Tibial nerve (tissue), 4 donors: ENCODE measurements at regions not wholly inside any gene's neighbourhood (a gene's known extent, or its start where the extent isn't known, plus 50 kb on each side); places are given as distances from the start of the nearest gene placed in this dataset.

Experiments
- DNase-seq, 2 donors: peaks; one replicate each; pipeline ENCODE4 v3.0.0-alpha.2; 2019; ENCODE audit warnings: low spot score in 2 of 2
- H3K27ac ChIP-seq, 4 donors: fragments of 200-600 bp; sonication (generic) in 3 of 4; one replicate each; pipeline ENCODE4 v1.5.1; 2017 to 2019; ENCODE audit warnings: mild to moderate bottlenecking in 1 of 4
- H3K27me3 ChIP-seq, 2 donors: fragments of 200-600 bp; sonication (generic) in 1 of 2; one replicate each; pipeline versions ENCODE4 v1.5.1 to v1.6.0; 2017 to 2019
- H3K36me3 ChIP-seq, 3 donors: fragments of 200-600 bp; sonication (generic); one replicate each; pipeline ENCODE4 v1.5.1; 2018 to 2019
- H3K4me1 ChIP-seq, 4 donors: fragments of 200-600 bp; sonication (generic) in 3 of 4; one replicate each; pipeline ENCODE4 v1.5.1; 2017 to 2019
- H3K4me3 ChIP-seq, 4 donors: fragments of 200-600 bp; sonication (generic) in 3 of 4; one replicate each; pipeline ENCODE4 v1.5.1; 2017 to 2019; ENCODE audit warnings: mild to moderate bottlenecking in 1 of 4, moderate library complexity in 1 of 4
- H3K9me3 ChIP-seq, 4 donors: fragments of 200-600 bp; sonication (generic) in 3 of 4; one replicate each; pipeline ENCODE4 v1.5.1; 2017 to 2019
- EP300 ChIP-seq, 2 donors: sonication (generic); formaldehyde crosslinking; IDR thresholded peaks; one replicate each; pipeline ENCODE4 v1.6.1; 2017; ENCODE audit warnings: antibody characterized with exemption in 2 of 2, mild to moderate bottlenecking in 1 of 2
- POLR2A ChIP-seq, 2 donors: fragments of 450-650 bp; IDR thresholded peaks; one replicate each; pipeline ENCODE4 v1.6.1; 2017; ENCODE audit warnings: antibody characterized with exemption in 2 of 2, mild to moderate bottlenecking in 2 of 2, moderate library complexity in 2 of 2
- WGBS, 2 donors: methylation state at CpG; one replicate each; pipeline ENCODE4 v1.1.5; 2018; 5-methylcytosine and 5-hydroxymethylcytosine counted together
- TF ChIP-seq, protein P1 (sequence below), 5 experiments: fragments of 200-600 bp in 3 of 5; fragments of 450-650 bp in 2 of 5; sonication (generic) in 3 of 5; IDR thresholded peaks; one replicate each; pipeline ENCODE4 v1.5.1; 2016 to 2019; ENCODE audit warnings: antibody characterized with exemption in 5 of 5, mild to moderate bottlenecking in 3 of 5, moderate library complexity in 2 of 5

DNA sequence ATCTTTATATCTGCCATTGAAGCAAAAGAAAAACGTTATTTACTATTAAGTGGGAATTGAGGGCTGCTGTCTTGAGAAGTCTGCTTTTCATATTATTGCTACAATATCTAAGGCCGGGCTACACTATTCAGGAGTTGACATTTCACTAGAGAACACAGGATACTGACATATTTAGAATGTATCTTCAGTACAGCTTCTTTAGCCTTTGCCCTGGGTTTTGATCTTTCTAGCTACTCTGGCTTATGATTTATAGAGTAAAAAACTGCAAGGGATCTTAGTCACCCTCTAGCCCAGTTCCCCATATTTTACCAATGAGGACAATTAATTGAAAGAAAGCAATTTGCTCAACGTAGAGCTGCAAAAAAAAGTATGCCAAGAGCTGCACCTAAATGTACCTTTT, 307.4 kb upstream of the DPPA4 start:
- DNase-seq: no peak
- TF ChIP-seq EP300 (IDR thresholded peaks at IDR 0.05) (no peak), POLR2A (IDR thresholded peaks at IDR 0.05) (no peak)
- TF ChIP-seq, protein P1, sequence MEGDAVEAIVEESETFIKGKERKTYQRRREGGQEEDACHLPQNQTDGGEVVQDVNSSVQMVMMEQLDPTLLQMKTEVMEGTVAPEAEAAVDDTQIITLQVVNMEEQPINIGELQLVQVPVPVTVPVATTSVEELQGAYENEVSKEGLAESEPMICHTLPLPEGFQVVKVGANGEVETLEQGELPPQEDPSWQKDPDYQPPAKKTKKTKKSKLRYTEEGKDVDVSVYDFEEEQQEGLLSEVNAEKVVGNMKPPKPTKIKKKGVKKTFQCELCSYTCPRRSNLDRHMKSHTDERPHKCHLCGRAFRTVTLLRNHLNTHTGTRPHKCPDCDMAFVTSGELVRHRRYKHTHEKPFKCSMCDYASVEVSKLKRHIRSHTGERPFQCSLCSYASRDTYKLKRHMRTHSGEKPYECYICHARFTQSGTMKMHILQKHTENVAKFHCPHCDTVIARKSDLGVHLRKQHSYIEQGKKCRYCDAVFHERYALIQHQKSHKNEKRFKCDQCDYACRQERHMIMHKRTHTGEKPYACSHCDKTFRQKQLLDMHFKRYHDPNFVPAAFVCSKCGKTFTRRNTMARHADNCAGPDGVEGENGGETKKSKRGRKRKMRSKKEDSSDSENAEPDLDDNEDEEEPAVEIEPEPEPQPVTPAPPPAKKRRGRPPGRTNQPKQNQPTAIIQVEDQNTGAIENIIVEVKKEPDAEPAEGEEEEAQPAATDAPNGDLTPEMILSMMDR (IDR thresholded peaks at IDR 0.05): no peak
- 46 to 48% methylated on average over 3 of the region's 3 CpGs for WGBS, 2 donors

DNA sequence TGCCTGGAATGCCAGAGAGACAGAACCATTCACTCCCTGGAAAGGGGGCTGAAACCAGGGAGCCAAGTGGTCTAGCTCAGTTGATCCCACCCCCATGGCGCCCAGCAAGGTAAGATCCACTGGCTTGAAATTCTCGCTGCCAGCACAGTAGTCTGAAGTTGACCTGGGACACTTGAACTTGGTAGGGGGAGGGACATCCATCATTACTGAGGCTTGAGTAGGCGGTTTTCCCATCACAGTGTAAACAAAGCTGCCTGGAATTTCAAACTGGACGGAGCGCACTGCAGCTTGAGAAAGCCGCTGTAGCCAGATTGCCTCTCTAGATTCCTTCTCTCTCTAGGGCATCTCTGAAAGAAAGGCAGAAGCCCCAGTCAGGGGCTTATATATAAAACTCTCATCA, 310.7 kb upstream of the DPPA4 start:
- Histone ChIP-seq H3K36me3 (no peaks in the 10 kb centered on the region), H3K4me1 (no peaks in the 10 kb centered on the region), H3K9me3 (peaks cover 0 to 9% (median 0%) of the 10 kb centered on the region in 4 donors), H3K4me3 (no peak overlapping the region), H3K27ac (no peak overlapping the region), H3K27me3 (no peaks in the 10 kb centered on the region)
- DNase-seq: no peak
- WGBS, 2 donors: 61 to 67% methylated on average over 6 of the region's 6 CpGs
- TF ChIP-seq, protein P1 (IDR thresholded peaks at IDR 0.05): no peak
- TF ChIP-seq POLR2A (IDR thresholded peaks at IDR 0.05) (no peak), EP300 (IDR thresholded peaks at IDR 0.05) (no peak)

More for the DNA sequence above, 307.4 kb upstream of the DPPA4 start:
- H3K27ac ChIP-seq: no peak overlapping the region
- no peaks in the 10 kb centered on the region for H3K4me1 ChIP-seq
- H3K36me3 ChIP-seq: no peaks in the 10 kb centered on the region
- H3K4me3 ChIP-seq: no peak overlapping the region
- H3K27me3 ChIP-seq: no peaks in the 10 kb centered on the region
- H3K9me3 ChIP-seq: no peaks in the 10 kb centered on the region

DNA sequence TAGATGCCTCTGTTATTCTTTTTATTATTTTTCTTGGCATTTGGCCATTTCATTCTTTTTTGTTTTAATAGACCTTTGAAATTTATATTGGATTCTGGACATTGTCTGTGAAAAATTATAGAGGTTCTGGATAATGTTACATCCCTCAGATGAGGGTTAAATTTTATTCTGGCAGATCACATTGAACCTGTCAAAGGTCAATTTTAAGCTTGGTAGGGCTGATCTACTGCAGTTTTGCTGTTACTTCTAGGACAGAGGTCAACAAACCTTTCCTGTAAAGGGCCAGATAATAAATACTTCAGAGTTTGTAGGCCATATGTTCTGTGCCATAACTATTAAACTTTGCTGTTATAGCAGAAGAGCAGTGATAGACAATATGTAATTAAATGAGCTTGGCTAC, 318.9 kb upstream of the DPPA4 start:
- H3K27ac ChIP-seq: no peak overlapping the region
- no peaks in the 10 kb centered on the region for H3K4me1 ChIP-seq
- no peak overlapping the region for H3K4me3 ChIP-seq
- H3K9me3 ChIP-seq: peaks cover 0 to 30% (median 0%) of the 10 kb centered on the region in 4 donors
- DNase-seq: no peak
- TF ChIP-seq POLR2A (IDR thresholded peaks at IDR 0.05) (no peak), EP300 (IDR thresholded peaks at IDR 0.05) (no peak)
- TF ChIP-seq, protein P1 (IDR thresholded peaks at IDR 0.05): no peak
- no peaks in the 10 kb centered on the region for H3K36me3 ChIP-seq
- H3K27me3 ChIP-seq: no peaks in the 10 kb centered on the region

DNA sequence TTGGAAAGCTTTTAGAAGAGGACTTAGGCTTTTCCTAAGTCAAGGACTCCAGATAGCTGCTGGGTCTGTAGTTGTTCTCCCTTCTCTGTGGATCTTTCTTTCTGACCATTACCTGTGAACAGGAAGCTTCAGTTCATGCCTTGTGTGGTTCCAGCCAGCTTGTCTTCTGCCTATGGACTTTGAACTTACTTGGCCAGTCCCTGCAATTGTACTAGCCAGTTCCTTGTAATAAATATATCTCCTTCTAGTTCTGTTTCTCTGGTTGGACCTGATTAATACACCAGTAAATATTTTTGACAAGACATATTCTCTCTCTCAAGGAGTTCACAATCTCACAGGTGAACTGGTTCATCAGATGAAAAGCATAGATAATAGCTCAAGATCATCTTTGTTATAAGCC, 341.3 kb upstream of the DPPA4 start:
- no peak overlapping the region for H3K4me3 ChIP-seq
- no peak for DNase-seq
- H3K4me1 ChIP-seq: no peaks in the 10 kb centered on the region
- no peaks in the 10 kb centered on the region for H3K36me3 ChIP-seq
- H3K27ac ChIP-seq: no peak overlapping the region
- no peaks in the 10 kb centered on the region for H3K27me3 ChIP-seq
- no peaks in the 10 kb centered on the region for H3K9me3 ChIP-seq
- no peak for TF ChIP-seq EP300 (IDR thresholded peaks at IDR 0.05)
- no peak for TF ChIP-seq POLR2A (IDR thresholded peaks at IDR 0.05)
- TF ChIP-seq, protein P1 (IDR thresholded peaks at IDR 0.05): no peak

DNA sequence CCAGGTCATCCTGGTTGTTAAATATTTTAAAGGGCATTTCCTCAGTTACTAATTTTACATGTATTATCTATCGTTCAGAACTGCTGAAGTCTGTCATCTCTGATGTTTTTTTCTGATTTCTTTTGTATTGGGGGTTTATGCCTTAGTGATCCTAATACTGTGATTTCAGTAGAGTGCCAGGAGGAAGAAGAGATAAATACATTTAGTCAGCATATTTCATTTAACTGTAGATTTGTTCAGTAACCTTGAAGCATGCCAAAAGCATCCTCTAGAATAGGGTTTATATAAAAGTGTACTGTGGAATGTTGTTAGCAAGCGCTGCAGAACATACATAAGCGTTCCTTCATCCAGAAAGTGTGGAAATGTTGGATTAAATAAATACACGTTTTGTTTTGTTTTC, 342.3 kb upstream of the DPPA4 start:
- TF ChIP-seq, protein P1 (IDR thresholded peaks at IDR 0.05): no peak
- TF ChIP-seq POLR2A (IDR thresholded peaks at IDR 0.05): no peak
- no peak for TF ChIP-seq EP300 (IDR thresholded peaks at IDR 0.05)
- H3K9me3 ChIP-seq: no peaks in the 10 kb centered on the region
- no peaks in the 10 kb centered on the region for H3K27me3 ChIP-seq
- WGBS, 2 donors: 70 to 78% methylated on average over 4 of the region's 4 CpGs
- no peak overlapping the region for H3K27ac ChIP-seq
- no peaks in the 10 kb centered on the region for H3K4me1 ChIP-seq
- H3K4me3 ChIP-seq: no peak overlapping the region
- DNase-seq: no peak
- no peaks in the 10 kb centered on the region for H3K36me3 ChIP-seq
